NCI-H1694 (cell line): ENCODE measurements at regions not wholly inside any gene's neighbourhood (a gene's known extent, or its start where the extent isn't known, plus 50 kb on each side); places are given as distances from the start of the nearest gene placed in this dataset.

Source experiments
- DNase-seq: peaks from one replicate; lab custom pipeline; 2025; lab: John Stamatoyannopoulos, UW

DNA sequence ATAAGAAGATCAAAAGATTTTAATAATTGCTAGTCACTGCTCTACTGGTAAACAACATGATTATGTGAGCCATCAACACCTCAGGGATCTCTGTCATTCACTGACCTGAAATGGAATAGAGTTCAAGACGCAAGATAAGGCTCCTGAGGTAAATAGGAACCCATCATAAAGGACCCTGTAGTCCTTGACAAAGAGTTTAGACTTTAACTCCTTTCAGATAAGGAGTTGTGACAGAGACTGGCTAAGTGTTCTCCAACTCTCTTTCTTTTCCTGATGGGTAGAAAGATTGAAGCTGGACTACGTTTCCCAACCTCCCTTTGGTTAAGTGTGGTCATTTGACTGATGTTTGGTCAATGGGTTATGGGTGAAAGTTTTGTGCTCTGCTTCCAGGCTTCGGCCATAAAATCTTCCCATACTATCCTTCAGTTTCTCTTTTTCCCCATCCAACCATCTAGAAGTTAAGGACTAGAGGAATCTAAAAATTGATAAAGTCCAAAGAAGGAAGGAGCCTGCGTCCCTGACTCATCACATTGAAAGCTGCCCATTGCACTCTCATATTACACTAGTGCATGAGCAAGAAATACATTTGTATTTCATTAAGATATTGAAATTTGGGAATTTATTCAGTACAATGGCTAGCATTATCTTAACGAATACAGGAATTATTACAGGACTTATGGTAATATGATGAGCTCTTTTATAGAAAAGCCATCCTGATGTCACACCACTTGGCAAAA is 293.7 kb upstream of the ACVR2A start:
- DNase-seq = no peak

- DNase-seq = no peak
Measured at GRCh38 chr2:147549054-147549453, 295.8 kb upstream of the ACVR2A start.

GRCh38 chr2:147548451-147548850 is 296.4 kb upstream of the ACVR2A start:
- no peak for DNase-seq

GRCh38 chr2:147547440-147547839 is 297.4 kb upstream of the ACVR2A start:
- DNase-seq = no peak

- no peak for DNase-seq
Measured at GRCh38 chr2:147546109-147546508, 298.7 kb upstream of the ACVR2A start.

DNA sequence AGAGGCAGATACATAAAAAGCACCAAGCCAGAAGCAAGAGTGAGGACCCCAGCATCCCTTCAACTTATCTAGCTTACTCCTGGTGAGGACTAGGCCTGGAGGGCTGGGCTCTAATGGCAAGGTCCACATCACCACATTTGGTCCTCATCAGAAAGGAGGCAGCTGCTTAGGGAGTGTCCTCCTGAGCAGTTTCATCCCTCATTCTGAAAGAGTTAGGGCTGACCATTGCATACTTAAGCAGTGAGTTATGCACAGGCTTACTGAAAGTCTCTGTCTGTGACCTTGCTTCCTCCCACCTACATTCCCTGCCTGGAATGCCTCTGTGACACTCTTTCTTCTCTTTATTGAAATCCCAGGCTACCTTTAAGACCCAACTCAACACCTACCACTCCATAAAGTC is 301.8 kb upstream of the ACVR2A start:
- no peak for DNase-seq

- DNase-seq = no peak
Measured at GRCh38 chr2:147542351-147542750, 302.5 kb upstream of the ACVR2A start.

GRCh38 chr2:147541314-147541713 is 303.5 kb upstream of the ACVR2A start:
- DNase-seq = no peak

DNA sequence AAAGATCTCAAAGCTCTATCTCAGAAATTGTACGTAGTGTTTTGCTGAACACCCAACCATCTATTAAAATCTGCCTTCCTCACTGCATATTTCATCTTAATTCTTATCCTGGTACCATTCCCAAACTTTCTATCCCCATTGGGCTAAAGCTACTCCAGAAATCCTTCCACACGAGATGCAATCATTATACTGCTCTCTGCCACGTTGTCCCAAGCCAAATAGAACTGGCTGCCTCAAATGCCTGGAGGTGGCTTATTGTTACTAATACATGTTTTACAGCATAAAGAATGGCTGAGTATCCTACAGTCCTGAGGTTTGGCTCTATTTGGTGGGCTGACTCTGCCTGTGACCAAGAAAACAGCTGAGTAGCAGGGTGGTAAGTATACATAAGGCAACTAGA is 306.0 kb upstream of the ACVR2A start:
- DNase-seq = no peak

- no peak for DNase-seq
Measured at GRCh38 chr2:147538088-147538487, 306.7 kb upstream of the ACVR2A start.

- peak; percentile 44 for DNase-seq
Measured at GRCh38 chr2:147531269-147531668, 313.6 kb upstream of the ACVR2A start.

DNA sequence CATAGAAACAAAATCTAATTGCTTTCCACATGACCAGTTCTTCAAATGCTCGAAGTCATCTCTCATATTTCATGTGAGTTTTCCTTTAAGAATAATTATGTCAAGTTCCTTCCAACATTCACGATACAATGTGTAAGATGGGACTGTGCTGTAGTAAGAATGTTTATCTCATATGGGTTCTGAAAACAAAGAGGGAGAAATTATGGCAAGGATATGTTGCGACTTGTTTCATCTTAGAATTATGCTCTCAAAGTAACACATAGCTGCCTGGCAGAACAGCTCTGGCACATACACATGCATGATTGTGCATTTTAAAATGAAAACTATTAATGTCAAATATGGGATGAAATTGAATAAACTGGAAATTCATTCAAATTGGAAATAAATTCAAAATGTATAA is 314.8 kb upstream of the ACVR2A start:
- no peak for DNase-seq

- no peak for DNase-seq
Measured at GRCh38 chr2:147525819-147526489, 318.9 kb upstream of the ACVR2A start.

DNA sequence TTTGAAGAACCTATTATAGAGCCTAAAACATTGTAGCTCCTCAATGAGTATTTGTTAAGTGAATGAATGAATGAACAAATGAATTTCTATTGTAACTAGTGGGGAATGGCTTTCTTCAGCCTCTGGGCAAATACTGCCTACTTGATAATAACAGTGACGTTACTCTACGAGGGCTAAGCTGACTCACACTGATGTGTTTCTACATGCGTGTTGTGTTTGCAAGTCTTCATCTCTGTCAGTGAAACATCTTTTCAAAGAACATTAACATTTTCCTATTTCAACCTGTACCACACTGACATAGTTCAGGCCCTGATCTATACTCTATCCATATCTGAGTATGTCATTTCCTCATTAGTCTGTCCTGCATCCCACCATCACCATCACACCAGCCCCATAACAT is 319.9 kb upstream of the ACVR2A start:
- DNase-seq = no peak

DNA sequence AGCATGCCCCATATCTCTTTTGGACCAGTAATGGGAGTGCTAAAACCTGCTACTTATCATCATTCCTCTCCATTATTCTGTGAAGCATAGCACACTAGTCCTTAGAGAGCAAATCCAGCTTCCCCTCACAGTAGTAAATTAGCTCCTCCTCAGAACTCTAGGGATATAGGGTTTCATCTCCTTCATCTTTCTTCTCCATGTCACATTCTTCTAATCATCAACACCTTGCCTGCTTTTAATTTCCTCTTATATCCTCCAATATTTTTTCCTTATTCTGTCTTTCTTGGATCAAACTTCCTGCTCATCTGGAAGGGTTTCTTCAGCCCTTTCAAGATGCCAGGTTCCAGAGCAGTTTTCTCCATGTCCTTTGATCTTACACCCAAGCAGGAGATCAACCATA is 321.4 kb upstream of the ACVR2A start:
- DNase-seq = no peak

DNA sequence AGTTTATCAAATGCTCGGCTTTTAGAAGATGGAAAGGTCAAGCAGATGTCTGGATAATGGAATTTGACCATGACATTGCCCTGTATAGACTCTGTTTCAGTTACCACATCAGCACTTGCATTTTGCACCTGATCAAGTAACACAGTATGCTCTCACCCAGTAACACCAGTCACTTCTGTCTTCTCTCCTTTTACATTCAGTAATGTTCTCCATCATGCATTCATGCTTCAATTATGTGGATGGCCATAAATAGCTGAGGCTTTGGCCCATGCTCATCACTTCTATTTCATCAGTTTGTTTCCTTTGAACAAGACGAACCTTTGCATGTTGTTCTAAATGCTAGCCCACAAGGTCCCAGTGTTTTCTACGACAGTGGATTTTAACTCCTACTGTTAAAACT is 322.9 kb upstream of the ACVR2A start:
- no peak for DNase-seq

DNA sequence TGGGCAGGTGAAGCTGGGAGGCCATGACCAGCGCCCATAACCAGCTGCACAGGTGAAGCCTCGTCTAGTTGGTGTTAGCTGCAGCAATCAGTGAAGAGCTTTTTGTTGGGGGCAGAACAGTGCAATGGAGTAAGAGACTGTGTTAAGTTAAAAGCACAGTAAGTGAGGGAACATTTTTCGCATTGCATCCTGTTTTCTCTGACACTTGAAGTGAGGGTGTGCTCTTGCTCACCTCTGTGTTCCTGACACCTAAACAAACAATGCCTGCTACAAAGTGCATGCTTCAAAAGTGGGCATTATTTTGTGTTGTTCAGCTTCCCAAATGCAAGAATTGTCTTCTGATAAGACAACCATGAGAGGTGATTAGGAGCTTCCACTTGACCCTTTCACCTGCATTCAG is 324.0 kb upstream of the ACVR2A start:
- DNase-seq = no peak

DNA sequence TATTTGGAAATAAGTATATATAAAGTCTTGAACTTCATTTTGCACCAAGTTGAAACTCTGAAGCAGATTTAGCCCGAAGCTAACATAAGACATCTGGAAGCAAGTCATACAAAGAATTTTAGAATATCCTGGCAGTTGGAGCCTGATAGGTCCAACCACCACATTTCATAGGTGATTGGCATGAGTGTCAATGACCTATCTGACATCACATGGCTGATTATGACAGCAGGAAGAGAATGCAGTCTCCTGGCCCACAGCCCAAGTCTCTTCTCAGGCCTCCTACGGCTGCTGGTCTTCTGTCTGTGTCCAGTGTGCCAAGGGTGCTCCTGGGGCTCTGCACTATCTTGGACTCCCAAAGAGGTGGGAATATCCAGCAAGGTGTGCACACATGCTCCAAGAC is 325.7 kb upstream of the ACVR2A start:
- no peak for DNase-seq

DNA sequence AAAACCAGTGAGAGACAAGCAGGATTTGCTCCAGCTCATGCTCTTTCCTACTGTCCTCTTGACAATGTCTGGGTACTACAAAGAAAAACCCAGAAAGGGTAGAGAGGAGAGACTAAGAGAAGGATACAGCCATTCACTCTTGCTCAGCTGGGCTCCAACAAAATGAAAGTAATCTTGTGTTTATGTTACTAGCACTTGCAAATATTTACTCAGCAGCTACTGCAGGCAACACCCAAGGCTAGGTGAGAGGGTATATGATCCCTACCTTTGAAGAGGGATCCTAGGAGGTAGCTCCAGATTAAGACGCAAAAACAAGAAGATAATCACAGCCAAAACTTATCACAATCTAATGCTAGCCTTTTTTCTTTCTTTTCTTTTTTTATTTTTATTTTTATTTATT is 329.6 kb upstream of the ACVR2A start:
- no peak for DNase-seq

- no peak for DNase-seq
Measured at GRCh38 chr2:147512206-147512605, 332.6 kb upstream of the ACVR2A start.

DNA sequence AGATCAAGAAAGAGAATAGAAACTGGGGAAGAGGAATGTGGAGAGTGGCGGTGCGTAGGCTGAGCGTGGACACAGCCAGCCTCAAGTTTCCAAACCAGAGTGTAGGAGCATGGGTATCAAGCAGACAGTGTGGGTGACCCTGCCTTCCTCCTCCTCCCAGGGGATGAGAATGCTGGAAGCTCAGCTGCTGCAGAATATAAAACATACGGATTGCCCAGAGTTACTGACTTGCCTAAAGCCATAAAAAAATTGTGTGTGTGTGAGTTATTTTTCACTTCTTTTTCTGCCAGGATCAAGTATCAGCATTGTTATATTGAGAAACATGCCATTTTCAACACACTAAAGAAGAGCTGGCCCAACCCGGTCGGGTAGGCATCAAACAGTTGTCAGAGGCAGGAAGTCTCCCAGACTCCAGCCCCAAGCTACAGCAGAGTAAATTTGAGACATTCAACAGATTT is 333.3 kb upstream of the ACVR2A start:
- DNase-seq = no peak

GRCh38 chr2:147509821-147510220 is 335.0 kb upstream of the ACVR2A start:
- no peak for DNase-seq

GRCh38 chr2:147506889-147507288 is 337.9 kb upstream of the ACVR2A start:
- DNase-seq = no peak
